Sigmoid colon (tissue), 3 donors: ENCODE measurements at regions not wholly inside any gene's neighbourhood (a gene's known extent, or its start where the extent isn't known, plus 50 kb on each side); places are given as distances from the start of the nearest gene placed in this dataset.
A peak's percentile ranks its signal among the peaks of the same experiment; 100 is the strongest.
"Not testable (repeated sequence)": the region's sequence is repeated elsewhere in the genome, so short reads cannot be mapped to it uniquely, and the experiment has no call there.

Experiments
- CTCF ChIP-seq, 4 experiments: fragments of 450-650 bp in 3 of 4; fragments of 200-600 bp in 1 of 4; IDR thresholded peaks; one replicate each; pipeline ENCODE4 v1.5.1; 2016 to 2019; ENCODE audit warnings: antibody characterized with exemption in 4 of 4, mild to moderate bottlenecking in 3 of 4, moderate library complexity in 2 of 4
- POLR2A ChIP-seq, 2 donors: fragments of 450-650 bp; IDR thresholded peaks; one replicate each; pipeline ENCODE4 v1.6.1; 2016; ENCODE audit warnings: antibody characterized with exemption in 2 of 2, mild to moderate bottlenecking in 2 of 2, moderate library complexity in 2 of 2

- TF ChIP-seq CTCF (IDR thresholded peaks at IDR 0.05): peak in 3 of 4 experiments; percentile 28 to 40 (median 31)
- TF ChIP-seq POLR2A (IDR thresholded peaks at IDR 0.05): not testable (repeated sequence)
These were observed 392.5 kb upstream of the PBX1 start for GRCh38 chr1:164166454-164166853.
